CD14-positive monocyte (primary cell): ENCODE measurements at regions not wholly inside any gene's neighbourhood (a gene's known extent, or its start where the extent isn't known, plus 50 kb on each side); places are given as distances from the start of the nearest gene placed in this dataset.

Experiments used
- DNase-seq, 3 donors: peaks; one replicate each; pipeline ENCODE4 v3.0.0-alpha.2; 2011 to 2022
- H2AFZ ChIP-seq: 2 replicates; pipeline ENCODE4 v1.6.0; 2012; ENCODE audit warnings: mild to moderate bottlenecking, low read depth, low read length, inconsistent platforms; ENCODE audit not compliant: insufficient read depth, poor library complexity, severe bottlenecking
- H3K27ac ChIP-seq, 2 donors: 1 replicate in 1 of 2; 2 replicates in 1 of 2; pipeline ENCODE4 v1.5.1; 2012 to 2013; ENCODE audit warnings: low read length in 2 of 2, control low read depth in 1 of 2, inconsistent platforms in 1 of 2, low read depth in 1 of 2, mild to moderate bottlenecking in 1 of 2
- H3K27me3 ChIP-seq, 2 donors: one replicate each; pipeline versions ENCODE4 v1.6.0 to v1.6.1; 2011 to 2013; ENCODE audit warnings: low read length in 2 of 2; ENCODE audit not compliant: control insufficient read depth in 2 of 2, insufficient read depth in 2 of 2
- H3K36me3 ChIP-seq, 2 donors: replicated peaks in 1 of 2; 1 replicate in 1 of 2; 2 replicates in 1 of 2; pipeline versions ENCODE4 v1.5.1 to v1.6.1; 2012 to 2013; ENCODE audit warnings: low read length in 2 of 2, control low read depth in 1 of 2, inconsistent platforms in 1 of 2, mild to moderate bottlenecking in 1 of 2; ENCODE audit not compliant: insufficient read depth in 2 of 2, control insufficient read depth in 1 of 2
- H3K4me1 ChIP-seq, 2 donors: 1 replicate in 1 of 2; 2 replicates in 1 of 2; pipeline versions ENCODE4 v1.5.1 to v1.6.1; 2012 to 2013; ENCODE audit warnings: low read length in 2 of 2, control low read depth in 1 of 2, inconsistent platforms in 1 of 2, mild to moderate bottlenecking in 1 of 2, moderate library complexity in 1 of 2; ENCODE audit not compliant: insufficient read depth in 2 of 2, control insufficient read depth in 1 of 2
- H3K4me2 ChIP-seq: replicated peaks from 2 replicates; pipeline ENCODE3; 2012; ENCODE audit warnings: low read length, moderate library complexity, mild to moderate bottlenecking; ENCODE audit not compliant: poor library complexity, severe bottlenecking; ENCODE audit errors: extremely low read depth
- H3K4me3 ChIP-seq, 3 experiments: fragments of 200-600 bp in 1 of 3; sonication (generic) in 1 of 3; replicated peaks in 1 of 3; 1 replicate in 2 of 3; 2 replicates in 1 of 3; pipeline ENCODE4 v1.5.1; 2011 to 2013; ENCODE audit warnings: low read length in 3 of 3, mild to moderate bottlenecking in 3 of 3, control low read depth in 2 of 3, low read depth in 2 of 3, inconsistent platforms in 1 of 3, moderate library complexity in 1 of 3
- H3K79me2 ChIP-seq: 2 replicates; pipeline ENCODE4 v1.6.0; 2012; ENCODE audit warnings: mild to moderate bottlenecking, control low read depth, inconsistent platforms, low read length, moderate library complexity; ENCODE audit not compliant: insufficient read depth
- H3K9ac ChIP-seq: 2 replicates; pipeline ENCODE4 v1.6.0; 2017; ENCODE audit warnings: low read length, mild to moderate bottlenecking; ENCODE audit not compliant: insufficient read depth, poor library complexity, severe bottlenecking
- H3K9me3 ChIP-seq, 2 donors: replicated peaks in 1 of 2; 1 replicate in 1 of 2; 2 replicates in 1 of 2; pipeline versions ENCODE4 v1.5.1 to v1.6.1; 2012 to 2013; ENCODE audit warnings: low read length in 2 of 2, control low read depth in 1 of 2; ENCODE audit not compliant: control insufficient read depth in 1 of 2, insufficient read depth in 1 of 2
- H4K20me1 ChIP-seq: 2 replicates; pipeline ENCODE4 v1.6.0; 2012; ENCODE audit warnings: mild to moderate bottlenecking, low read length, control low read depth, moderate library complexity; ENCODE audit not compliant: insufficient read depth
- H3K27ac Mint-ChIP-seq, 7 donors: one replicate each; pipeline ENCODE4 v1.8.0; 2020; ENCODE audit warnings: mild to moderate bottlenecking in 7 of 7, mixed read lengths in 7 of 7, moderate library complexity in 6 of 7, inconsistent platforms in 2 of 7
- H3K27me3 Mint-ChIP-seq, 3 donors: one replicate each; pipeline ENCODE4 v1.8.0; 2021 to 2022; ENCODE audit warnings: low read depth in 3 of 3, mild to moderate bottlenecking in 3 of 3, mixed read lengths in 3 of 3, moderate library complexity in 3 of 3, inconsistent platforms in 1 of 3
- H3K36me3 Mint-ChIP-seq, 2 donors: one replicate each; pipeline ENCODE4 v1.8.0; 2020; ENCODE audit warnings: mixed read lengths in 2 of 2, inconsistent platforms in 1 of 2, mild to moderate bottlenecking in 1 of 2
- H3K4me1 Mint-ChIP-seq: one replicate; pipeline ENCODE4 v1.8.0; 2020; ENCODE audit warnings: mild to moderate bottlenecking, mixed read lengths
- H3K4me3 Mint-ChIP-seq, 2 donors: one replicate each; pipeline ENCODE4 v1.8.0; 2020; ENCODE audit warnings: mild to moderate bottlenecking in 2 of 2, mixed read lengths in 2 of 2, moderate library complexity in 1 of 2
- H3K9me3 Mint-ChIP-seq, 7 donors: one replicate each; pipeline ENCODE4 v1.8.0; 2020 to 2022; ENCODE audit warnings: mixed read lengths in 7 of 7, mild to moderate bottlenecking in 6 of 7, moderate library complexity in 6 of 7, inconsistent platforms in 2 of 7
- WGBS: methylation state at CpG from one replicate; pipeline ENCODE4 v1.1.5; 2013; ENCODE audit warnings: missing lambda C conversion rate; ENCODE audit not compliant: insufficient coverage; 5-methylcytosine and 5-hydroxymethylcytosine counted together
- intact Hi-C, 2 donors: fragments of 100-400 bp; cut with micrococcal nuclease; formaldehyde crosslinking; loops; one replicate each; pipeline versions ENCODE4 v1.15.0 to v1.15.1; 2023
- TF ChIP-seq, protein P1 (sequence below): fragments of 200-600 bp; IDR thresholded peaks from one replicate; pipeline ENCODE4 v1.8.0; 2022; ENCODE audit warnings: antibody characterized with exemption, mild to moderate bottlenecking

DNA sequence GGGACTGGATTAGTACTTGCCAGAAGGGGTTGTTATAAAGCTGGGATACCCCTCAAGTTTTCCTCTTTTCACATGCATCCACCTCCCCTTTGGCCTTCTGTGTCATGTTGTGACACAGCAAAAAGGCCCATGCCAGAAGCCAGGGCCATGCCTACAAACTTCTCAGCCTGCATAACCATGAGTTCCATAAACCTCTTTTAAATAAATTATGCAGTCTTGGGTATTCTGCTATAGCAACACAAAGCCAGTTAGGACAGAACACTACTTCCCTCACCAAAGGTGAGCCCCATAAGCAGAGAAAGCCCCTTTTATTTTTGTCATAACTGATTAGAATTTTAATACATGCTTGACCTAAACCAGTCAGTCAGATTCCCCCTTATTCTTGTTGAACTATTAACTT, 801.3 kb downstream of the DNAH5 start:
- TF ChIP-seq, protein P1, sequence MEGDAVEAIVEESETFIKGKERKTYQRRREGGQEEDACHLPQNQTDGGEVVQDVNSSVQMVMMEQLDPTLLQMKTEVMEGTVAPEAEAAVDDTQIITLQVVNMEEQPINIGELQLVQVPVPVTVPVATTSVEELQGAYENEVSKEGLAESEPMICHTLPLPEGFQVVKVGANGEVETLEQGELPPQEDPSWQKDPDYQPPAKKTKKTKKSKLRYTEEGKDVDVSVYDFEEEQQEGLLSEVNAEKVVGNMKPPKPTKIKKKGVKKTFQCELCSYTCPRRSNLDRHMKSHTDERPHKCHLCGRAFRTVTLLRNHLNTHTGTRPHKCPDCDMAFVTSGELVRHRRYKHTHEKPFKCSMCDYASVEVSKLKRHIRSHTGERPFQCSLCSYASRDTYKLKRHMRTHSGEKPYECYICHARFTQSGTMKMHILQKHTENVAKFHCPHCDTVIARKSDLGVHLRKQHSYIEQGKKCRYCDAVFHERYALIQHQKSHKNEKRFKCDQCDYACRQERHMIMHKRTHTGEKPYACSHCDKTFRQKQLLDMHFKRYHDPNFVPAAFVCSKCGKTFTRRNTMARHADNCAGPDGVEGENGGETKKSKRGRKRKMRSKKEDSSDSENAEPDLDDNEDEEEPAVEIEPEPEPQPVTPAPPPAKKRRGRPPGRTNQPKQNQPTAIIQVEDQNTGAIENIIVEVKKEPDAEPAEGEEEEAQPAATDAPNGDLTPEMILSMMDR, result no peak
- no peaks in the 10 kb centered on the region for H3K27me3 Mint-ChIP-seq
- no peaks in the 10 kb centered on the region for H3K4me1 ChIP-seq
- H3K4me3 Mint-ChIP-seq, result no peak overlapping the region
- H3K27ac ChIP-seq, result no peak overlapping the region
- intact Hi-C loops, result no loop called here
- H3K4me2 ChIP-seq, result no peak overlapping the region
- no peak overlapping the region for H3K9ac ChIP-seq
- no peaks in the 10 kb centered on the region for H3K36me3 ChIP-seq
- H3K36me3 Mint-ChIP-seq, result no peaks in the 10 kb centered on the region
- H3K27me3 ChIP-seq, result no peaks in the 10 kb centered on the region
- H3K4me1 Mint-ChIP-seq, result no peaks in the 10 kb centered on the region
- H2AFZ ChIP-seq, result no peak overlapping the region
- peaks cover 3 to 4% of the 10 kb centered on the region in 2 donors for H3K9me3 ChIP-seq
- no peak for DNase-seq
- H4K20me1 ChIP-seq, result no peaks in the 10 kb centered on the region
- H3K79me2 ChIP-seq, result no peaks in the 10 kb centered on the region
- no peak overlapping the region for H3K27ac Mint-ChIP-seq
- H3K4me3 ChIP-seq, result no peak overlapping the region
- H3K9me3 Mint-ChIP-seq, result peaks cover 0 to 11% (median 4%) of the 10 kb centered on the region in 7 donors

DNA sequence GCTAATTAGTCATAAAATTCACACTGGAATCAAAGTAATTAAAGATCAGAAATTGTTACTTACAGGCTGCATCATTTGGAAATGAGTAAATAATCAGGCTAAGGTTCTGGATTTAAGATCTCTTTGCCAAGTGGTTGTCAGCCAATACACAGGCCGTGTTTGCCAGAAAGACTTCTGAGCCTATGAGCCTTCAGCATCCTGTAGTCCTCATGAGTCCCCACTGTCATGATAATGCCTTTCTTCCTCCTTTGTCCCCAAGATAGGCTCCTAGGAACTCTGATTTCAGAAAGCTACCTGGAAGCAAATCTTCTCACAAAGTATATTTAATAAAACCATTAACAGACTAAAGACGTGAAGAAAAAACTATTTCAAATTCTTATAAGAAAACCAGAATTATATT, 810.5 kb downstream of the DNAH5 start:
- no peaks in the 10 kb centered on the region for H3K27me3 ChIP-seq
- no peak for DNase-seq
- TF ChIP-seq, protein P1, result no peak
- no peak overlapping the region for H3K4me3 Mint-ChIP-seq
- no peak overlapping the region for H3K9ac ChIP-seq
- no peaks in the 10 kb centered on the region for H4K20me1 ChIP-seq
- no peaks in the 10 kb centered on the region for H3K4me1 ChIP-seq
- no peak overlapping the region for H3K4me3 ChIP-seq
- no peaks in the 10 kb centered on the region for H3K36me3 Mint-ChIP-seq
- intact Hi-C loops, result no loop called here
- no peak overlapping the region for H3K4me2 ChIP-seq
- no CpG with 5 or more reads among the region's 2 CpGs for WGBS
- no peak overlapping the region for H2AFZ ChIP-seq
- H3K9me3 Mint-ChIP-seq, result peaks cover 4 to 14% (median 5%) of the 10 kb centered on the region in 7 donors
- H3K27me3 Mint-ChIP-seq, result no peaks in the 10 kb centered on the region
- no peaks in the 10 kb centered on the region for H3K36me3 ChIP-seq
- H3K4me1 Mint-ChIP-seq, result no peaks in the 10 kb centered on the region
- no peak overlapping the region for H3K27ac Mint-ChIP-seq
- H3K79me2 ChIP-seq, result no peaks in the 10 kb centered on the region
- peaks cover 0 to 7% of the 10 kb centered on the region in 2 donors for H3K9me3 ChIP-seq
- no peak overlapping the region for H3K27ac ChIP-seq
